A673 (cell line): ENCODE measurements at regions not wholly inside any gene's neighbourhood (a gene's known extent, or its start where the extent isn't known, plus 50 kb on each side); places are given as distances from the start of the nearest gene placed in this dataset.

ENCODE experiments used
- BruUV-seq: library from RNA; stranded (reverse); fragments of 400-500 nt; replicated peaks from 2 replicates; lab custom pipeline; 2021; lab: Mats Ljungman, UMichigan
- CTCF ChIA-PET: fragments of 300-600 bp; sonication (Branson Sonifier 250); formaldehyde crosslinking; loops from one replicate; lab custom pipeline; 2022; ENCODE audit warnings: antibody characterized with exemption; lab: Charles Lee
- POLR2A ChIA-PET: fragments of 300-600 bp; sonication (Branson Sonifier 250); formaldehyde crosslinking; loops from one replicate; lab custom pipeline; 2022; ENCODE audit warnings: antibody characterized with exemption; ENCODE audit not compliant: low non-redundant PET; lab: Charles Lee
- DNase-seq: peaks from one replicate; pipeline ENCODE4 v3.0.0-alpha.2; 2015; ENCODE audit warnings: low spot score
- H3K27ac ChIP-seq: fragments of 200-600 bp; sonication (generic); 2 replicates; pipeline ENCODE4 v1.5.1; 2016; ENCODE audit warnings: mixed run types, low read depth, mild to moderate bottlenecking, mixed read lengths, antibody characterized with exemption, low read length; ENCODE audit not compliant: poor library complexity, severe bottlenecking
- H3K27me3 ChIP-seq: fragments of 200-600 bp; sonication (generic); replicated peaks from 2 replicates; pipeline ENCODE4 v1.6.1; 2017; ENCODE audit warnings: mixed run types, low read depth, mild to moderate bottlenecking, mixed read lengths, antibody characterized with exemption, low read length; ENCODE audit not compliant: insufficient read depth, poor library complexity
- H3K36me3 ChIP-seq: fragments of 200-600 bp; sonication (generic); 2 replicates; pipeline ENCODE4 v1.6.1; 2016; ENCODE audit warnings: mixed run types, mild to moderate bottlenecking, mixed read lengths, antibody characterized with exemption, low read length; ENCODE audit not compliant: insufficient read depth, poor library complexity, severe bottlenecking
- H3K4me1 ChIP-seq: fragments of 200-600 bp; sonication (generic); 2 replicates; pipeline ENCODE4 v1.6.1; 2017; ENCODE audit warnings: mixed run types, mild to moderate bottlenecking, mixed read lengths, antibody characterized with exemption, low read length; ENCODE audit not compliant: insufficient read depth, poor library complexity, severe bottlenecking
- H3K4me3 ChIP-seq: fragments of 200-600 bp; sonication (generic); 2 replicates; pipeline ENCODE4 v1.5.1; 2016; ENCODE audit warnings: low read depth, mixed run types, mild to moderate bottlenecking, mixed read lengths, low read length; ENCODE audit not compliant: poor library complexity, severe bottlenecking
- H3K9me3 ChIP-seq: fragments of 200-600 bp; sonication (generic); 2 replicates; pipeline ENCODE4 v1.6.1; 2016; ENCODE audit warnings: mixed run types, low read depth, mild to moderate bottlenecking, mixed read lengths, antibody characterized with exemption, low read length; ENCODE audit not compliant: poor library complexity, severe bottlenecking
- CTCF ChIP-seq: fragments of 300-800, 200-600 bp; sonication (generic); conservative IDR thresholded peaks from 2 replicates; pipeline ENCODE4 v1.5.1; 2017; ENCODE audit warnings: low read depth, mild to moderate bottlenecking, antibody characterized with exemption, low read length, moderate library complexity, mixed read lengths
- EZH2 ChIP-seq: fragments of 200-600 bp; sonication (generic); IDR thresholded peaks from 2 replicates; pipeline ENCODE4 v1.6.1; 2017; ENCODE audit warnings: borderline replicate concordance, low read depth, mild to moderate bottlenecking, mixed read lengths, antibody characterized with exemption, low read length; ENCODE audit not compliant: poor library complexity, severe bottlenecking
- intact Hi-C: fragments of 100-400 bp; cut with micrococcal nuclease; formaldehyde crosslinking; loops from one replicate; pipeline ENCODE4 v1.10.0; 2022; ENCODE audit not compliant: unreplicated experiment

- TF ChIP-seq EZH2 (no peak), CTCF (no peak)
- Histone ChIP-seq H3K9me3 (no peaks in the 10 kb centered on the region), H3K27ac (no peak overlapping the region), H3K27me3 (no peaks in the 10 kb centered on the region), H3K4me1 (peaks cover 51% of the 10 kb centered on the region), H3K36me3 (no peaks in the 10 kb centered on the region), H3K4me3 (no peak overlapping the region)
- POLR2A ChIA-PET: no interaction called here
- CTCF ChIA-PET: no interaction called here
- no peak for DNase-seq
- intact Hi-C loops: no loop called here
- BruUV-seq: no TSS peak
Observed at GRCh38 chr2:67213677-67214402, 183.3 kb upstream of the ETAA1 start.

- Histone ChIP-seq H3K9me3 (no peaks in the 10 kb centered on the region), H3K4me1 (peaks cover 43% of the 10 kb centered on the region), H3K27ac (no peak overlapping the region), H3K36me3 (no peaks in the 10 kb centered on the region), H3K27me3 (no peaks in the 10 kb centered on the region), H3K4me3 (no peak overlapping the region)
- TF ChIP-seq CTCF (no peak), EZH2 (no peak)
- ChIA-PET CTCF (no interaction called here), POLR2A (no interaction called here)
- intact Hi-C loops: no loop called here
- BruUV-seq: no TSS peak
- DNase-seq: peak; percentile 19
Observed at GRCh38 chr2:67214585-67215185, 182.4 kb upstream of the ETAA1 start.

- Histone ChIP-seq H3K27ac (peak overlapping the region; percentile 48), H3K4me1 (peaks cover 35% of the 10 kb centered on the region), H3K36me3 (no peaks in the 10 kb centered on the region), H3K4me3 (no peak overlapping the region), H3K27me3 (no peaks in the 10 kb centered on the region), H3K9me3 (no peaks in the 10 kb centered on the region)
- intact Hi-C loops: no loop called here
- no peak for TF ChIP-seq EZH2
- TF ChIP-seq CTCF: peak; percentile 57
- no TSS peak for BruUV-seq
- ChIA-PET CTCF (no interaction called here), POLR2A (no interaction called here)
- peak; percentile 81 for DNase-seq
Observed at GRCh38 chr2:67215214-67216055, 181.7 kb upstream of the ETAA1 start.
